Loucy (cell line): ENCODE measurements at regions not wholly inside any gene's neighbourhood (a gene's known extent, or its start where the extent isn't known, plus 50 kb on each side); places are given as distances from the start of the nearest gene placed in this dataset.

ENCODE experiments used
- H2AFZ ChIP-seq: fragments of 200-600 bp; sonication (generic); 2 replicates; pipeline ENCODE4 v1.6.0; 2016; ENCODE audit warnings: antibody characterized with exemption, mild to moderate bottlenecking, low read length, moderate library complexity
- H3F3A ChIP-seq: fragments of 200-600 bp; 2 replicates; pipeline ENCODE4 v1.6.0; 2016; ENCODE audit warnings: antibody characterized with exemption, low read depth, mild to moderate bottlenecking
- H3K27me3 ChIP-seq: fragments of 200-600 bp; sonication (generic); 2 replicates; pipeline ENCODE4 v1.6.1; 2014; ENCODE audit warnings: low read length, mild to moderate bottlenecking; ENCODE audit not compliant: insufficient read depth, poor library complexity, severe bottlenecking
- H3K36me3 ChIP-seq: fragments of 200-600 bp; sonication (generic); 2 replicates; pipeline ENCODE4 v1.6.1; 2016; ENCODE audit warnings: low read length; ENCODE audit not compliant: insufficient read depth
- H3K4me1 ChIP-seq: fragments of 200-600 bp; sonication (generic); 2 replicates; pipeline ENCODE4 v1.5.1; 2014; ENCODE audit warnings: low read length, mild to moderate bottlenecking; ENCODE audit not compliant: insufficient read depth, poor library complexity, severe bottlenecking
- H3K4me2 ChIP-seq: fragments of 200-600 bp; sonication (generic); 2 replicates; pipeline ENCODE4 v1.6.0; 2014; ENCODE audit warnings: antibody characterized with exemption, low read length, low read depth, mild to moderate bottlenecking; ENCODE audit not compliant: poor library complexity, severe bottlenecking
- H3K4me3 ChIP-seq: fragments of 200-600 bp; sonication (generic); 2 replicates; pipeline ENCODE4 v1.5.1; 2014; ENCODE audit warnings: low read length, mild to moderate bottlenecking, mixed read lengths; ENCODE audit not compliant: poor library complexity, severe bottlenecking
- H3K79me2 ChIP-seq: fragments of 200-600 bp; sonication (generic); 2 replicates; pipeline ENCODE4 v1.6.1; 2014; ENCODE audit warnings: low read length; ENCODE audit not compliant: insufficient read depth
- H3K9ac ChIP-seq: fragments of 200-600 bp; sonication (generic); 2 replicates; pipeline ENCODE4 v1.6.0; 2014; ENCODE audit warnings: mild to moderate bottlenecking, low read depth, low read length, moderate library complexity; ENCODE audit not compliant: poor library complexity, severe bottlenecking
- H3K9me2 ChIP-seq: fragments of 200-600 bp; sonication (generic); replicated peaks from 2 replicates; pipeline ENCODE4 v1.6.1; 2016; ENCODE audit warnings: low read depth, low read length, mixed read lengths
- H3K9me3 ChIP-seq: fragments of 200-600 bp; sonication (generic); 2 replicates; pipeline ENCODE4 v1.6.1; 2014; ENCODE audit warnings: mild to moderate bottlenecking, antibody characterized with exemption, low read length, low read depth; ENCODE audit not compliant: insufficient read depth
- H4K20me1 ChIP-seq: fragments of 200-600 bp; sonication (generic); 2 replicates; pipeline ENCODE4 v1.6.0; 2014; ENCODE audit warnings: antibody characterized with exemption, low read length, mild to moderate bottlenecking; ENCODE audit not compliant: insufficient read depth, poor library complexity, severe bottlenecking
- CTCF ChIP-seq: fragments of 200-600 bp; sonication (generic); conservative IDR thresholded peaks from 2 replicates; pipeline ENCODE4 v1.5.1; 2014; ENCODE audit warnings: mild to moderate bottlenecking, antibody characterized with exemption, low read length
- EZH2phosphoT487 ChIP-seq: fragments of 200-600 bp; IDR thresholded peaks from 2 replicates; pipeline ENCODE4 v1.6.1; 2018; ENCODE audit warnings: antibody characterized with exemption, mild to moderate bottlenecking, moderate library complexity, borderline replicate concordance

- Histone ChIP-seq H3K36me3 (no peaks in the 10 kb centered on the region), H3K4me3 (peak overlapping the region; percentile 86), H3F3A (peaks cover 3% of the 10 kb centered on the region; the same call in 1 of the 2 replicates), H3K9me3 (no peaks in the 10 kb centered on the region), H3K79me2 (peaks cover 39% of the 10 kb centered on the region), H4K20me1 (peaks cover 16% of the 10 kb centered on the region), H3K9ac (peak overlapping the region; percentile 93), H3K4me2 (peak overlapping the region; percentile 94), H3K4me1 (peaks cover 38% of the 10 kb centered on the region), H3K27me3 (no peaks in the 10 kb centered on the region), H3K9me2 (no peaks in the 10 kb centered on the region), H2AFZ (0 out of 2 replicates have a peak overlapping the region, but pooled peaks have one; percentile 88)
- TF ChIP-seq EZH2phosphoT487 = no peak
- peak; percentile 86 for TF ChIP-seq CTCF
These were observed 159.4 kb upstream of the ZNF267 start for GRCh38 chr16:31713945-31714902.

GRCh38 chr16:31714903-31715504 is 158.6 kb upstream of the ZNF267 start:
- H3K4me1 ChIP-seq = peaks cover 38% of the 10 kb centered on the region
- H3K9me3 ChIP-seq = no peaks in the 10 kb centered on the region
- H3K4me2 ChIP-seq = peak overlapping the region; percentile 94
- peaks cover 42% of the 10 kb centered on the region for H3K79me2 ChIP-seq
- H4K20me1 ChIP-seq = peaks cover 16% of the 10 kb centered on the region
- no peaks in the 10 kb centered on the region for H3F3A ChIP-seq
- H2AFZ ChIP-seq = no peak overlapping the region
- no peak for TF ChIP-seq EZH2phosphoT487
- no peak for TF ChIP-seq CTCF
- no peaks in the 10 kb centered on the region for H3K9me2 ChIP-seq
- no peaks in the 10 kb centered on the region for H3K36me3 ChIP-seq
- H3K9ac ChIP-seq = peak overlapping the region; percentile 93
- H3K27me3 ChIP-seq = no peaks in the 10 kb centered on the region
- peak overlapping the region; percentile 86 for H3K4me3 ChIP-seq

- Histone ChIP-seq H3K27me3 (no peaks in the 10 kb centered on the region), H4K20me1 (peaks cover 16% of the 10 kb centered on the region), H3K9me2 (no peaks in the 10 kb centered on the region), H3K4me1 (peaks cover 38% of the 10 kb centered on the region), H3K36me3 (no peaks in the 10 kb centered on the region), H3K79me2 (peaks cover 42% of the 10 kb centered on the region), H3K4me2 (peak overlapping the region; percentile 94), H3K9ac (peak overlapping the region; percentile 40), H3K9me3 (no peaks in the 10 kb centered on the region), H3F3A (no peaks in the 10 kb centered on the region), H2AFZ (no peak overlapping the region), H3K4me3 (peak overlapping the region; percentile 86)
- TF ChIP-seq CTCF = no peak
- TF ChIP-seq EZH2phosphoT487 = no peak
These were observed 157.7 kb upstream of the ZNF267 start for GRCh38 chr16:31715915-31716314.
